ENCODE measurements at regions not wholly inside any gene's neighbourhood (a gene's known extent, or its start where the extent isn't known, plus 50 kb on each side); places are given as distances from the start of the nearest gene placed in this dataset.

- Histone ChIP-seq H3K9me3 (ENCODE audit: control insufficient read depth in 4 of 4, insufficient read depth in 3 of 4, low read length in 3 of 4) (no peaks in the 10 kb centered on the region), H3K27me3 (ENCODE audit: control insufficient read depth in 3 of 3, insufficient read depth in 3 of 3, low read length in 2 of 3) (peaks cover 0 to 4% (median 0%) of the 10 kb centered on the region in 3 donors), H3K4me1 (ENCODE audit: control insufficient read depth in 5 of 5, insufficient read depth in 5 of 5, low read length in 5 of 5) (no peaks in the 10 kb centered on the region), H3K36me3 (ENCODE audit: control insufficient read depth in 4 of 4, insufficient read depth in 4 of 4, low read length in 4 of 4) (no peaks in the 10 kb centered on the region), H3K4me3 (no peak overlapping the region), H3K27ac (ENCODE audit: low read depth in 1 of 2, low read length in 1 of 2) (no peak overlapping the region), H3K9ac (ENCODE audit: insufficient read depth in 1 of 2, low read length in 2 of 2) (no peak overlapping the region)
- WGBS, 2 donors = 88 to 91% methylated on average over 9 of the region's 9 CpGs
- no peak for ATAC-seq (ENCODE audit: insufficient read depth, low FRiP score)
- TF ChIP-seq CTCF (IDR thresholded peaks at IDR 0.05; ENCODE audit: control extremely low read depth, extremely low read depth) = no peak
- DNase-seq = no peak
Observed at GRCh38 chr3:13217736-13218540, 144.7 kb upstream of the IQSEC1 start.

GRCh38 chr3:13217253-13217652 lies 144.0 kb upstream of the IQSEC1 start:
- no peak for TF ChIP-seq CTCF (IDR thresholded peaks at IDR 0.05; ENCODE audit: control extremely low read depth, extremely low read depth)
- H3K9ac ChIP-seq (ENCODE audit: insufficient read depth in 1 of 2, low read length in 2 of 2) = no peak overlapping the region
- WGBS, 2 donors = 89 to 91% methylated on average over 2 of the region's 2 CpGs
- H3K4me1 ChIP-seq (ENCODE audit: control insufficient read depth in 5 of 5, insufficient read depth in 5 of 5, low read length in 5 of 5) = no peaks in the 10 kb centered on the region
- ATAC-seq (ENCODE audit: insufficient read depth, low FRiP score) (no peak), DNase-seq (no peak)
- H3K27me3 ChIP-seq (ENCODE audit: control insufficient read depth in 3 of 3, insufficient read depth in 3 of 3, low read length in 2 of 3) = peaks cover 0 to 4% (median 0%) of the 10 kb centered on the region in 3 donors
- H3K4me3 ChIP-seq = no peak overlapping the region
- no peaks in the 10 kb centered on the region for H3K36me3 ChIP-seq (ENCODE audit: control insufficient read depth in 4 of 4, insufficient read depth in 4 of 4, low read length in 4 of 4)
- H3K9me3 ChIP-seq (ENCODE audit: control insufficient read depth in 4 of 4, insufficient read depth in 3 of 4, low read length in 3 of 4) = no peaks in the 10 kb centered on the region
- H3K27ac ChIP-seq (ENCODE audit: low read depth in 1 of 2, low read length in 1 of 2) = no peak overlapping the region

GRCh38 chr3:13215940-13216546 lies 142.8 kb upstream of the IQSEC1 start:
- H3K36me3 ChIP-seq (ENCODE audit: control insufficient read depth in 4 of 4, insufficient read depth in 4 of 4, low read length in 4 of 4) = no peaks in the 10 kb centered on the region
- ATAC-seq (ENCODE audit: insufficient read depth, low FRiP score) (no peak), DNase-seq (no peak)
- no peak overlapping the region for H3K9ac ChIP-seq (ENCODE audit: insufficient read depth in 1 of 2, low read length in 2 of 2)
- 62 to 74% methylated on average over 8 of the region's 8 CpGs for WGBS, 2 donors
- peaks cover 0 to 4% (median 0%) of the 10 kb centered on the region in 3 donors for H3K27me3 ChIP-seq (ENCODE audit: control insufficient read depth in 3 of 3, insufficient read depth in 3 of 3, low read length in 2 of 3)
- H3K4me1 ChIP-seq (ENCODE audit: control insufficient read depth in 5 of 5, insufficient read depth in 5 of 5, low read length in 5 of 5) = no peaks in the 10 kb centered on the region
- H3K27ac ChIP-seq (ENCODE audit: low read depth in 1 of 2, low read length in 1 of 2) = no peak overlapping the region
- no peaks in the 10 kb centered on the region for H3K9me3 ChIP-seq (ENCODE audit: control insufficient read depth in 4 of 4, insufficient read depth in 3 of 4, low read length in 3 of 4)
- H3K4me3 ChIP-seq = no peak overlapping the region
- no peak for TF ChIP-seq CTCF (IDR thresholded peaks at IDR 0.05; ENCODE audit: control extremely low read depth, extremely low read depth)
